Panc1 (cell line): ENCODE measurements at regions not wholly inside any gene's neighbourhood (a gene's known extent, or its start where the extent isn't known, plus 50 kb on each side); places are given as distances from the start of the nearest gene placed in this dataset.

ENCODE experiments used
- ATAC-seq: fragments of 200-7000 bp; cut with Tn5 transposase; 2 replicates; pipeline ENCODE4 v1.9.1; 2020; ENCODE audit warnings: mild to moderate bottlenecking, moderate library complexity
- BruUV-seq: library from RNA; stranded (reverse); fragments of 400-500 nt; replicated peaks from 2 replicates; lab custom pipeline; 2021; lab: Mats Ljungman, UMichigan
- CTCF ChIA-PET: fragments of 300-600 bp; sonication (Branson Sonifier 250); formaldehyde crosslinking; loops from one replicate; lab custom pipeline; 2022; ENCODE audit warnings: antibody characterized with exemption; lab: Charles Lee
- POLR2A ChIA-PET: fragments of 300-600 bp; sonication (Branson Sonifier 250); formaldehyde crosslinking; loops from one replicate; lab custom pipeline; 2022; ENCODE audit warnings: antibody characterized with exemption; lab: Charles Lee
- DNase-seq: peaks from one replicate; pipeline ENCODE4 v3.0.0-alpha.2; 2010; ENCODE audit warnings: low read depth, low spot score
- H3K27ac ChIP-seq: 2 replicates; pipeline ENCODE4 v1.5.1; 2011; ENCODE audit warnings: mild to moderate bottlenecking, low read length, inconsistent platforms
- H3K27me3 ChIP-seq: fragments of 200-500 bp; sonication (Bioruptor generic); 2 replicates; pipeline ENCODE4 v1.6.0; 2014; ENCODE audit warnings: low read length, inconsistent platforms; ENCODE audit not compliant: control insufficient read depth, insufficient read depth
- H3K36me3 ChIP-seq: fragments of 200-500 bp; sonication (Bioruptor generic); 2 replicates; pipeline ENCODE4 v1.5.1; 2014; ENCODE audit warnings: inconsistent platforms, mild to moderate bottlenecking, low read length, moderate library complexity; ENCODE audit not compliant: control insufficient read depth, insufficient read depth
- H3K4me1 ChIP-seq: 2 replicates; pipeline ENCODE4 v1.5.1; 2011; ENCODE audit warnings: inconsistent platforms, mild to moderate bottlenecking, low read length, moderate library complexity; ENCODE audit not compliant: control insufficient read depth, insufficient read depth
- H3K4me3 ChIP-seq, 2 experiments: 2 replicates each; pipeline ENCODE4 v1.5.1; 2011 to 2012; ENCODE audit warnings: low read depth in 2 of 2, low read length in 2 of 2, mild to moderate bottlenecking in 2 of 2, inconsistent platforms in 1 of 2, moderate library complexity in 1 of 2
- H3K9me3 ChIP-seq: fragments of 200-500 bp; sonication (Bioruptor generic); 2 replicates; pipeline ENCODE4 v1.5.1; 2014; ENCODE audit warnings: low read depth, mild to moderate bottlenecking, inconsistent platforms, low read length, moderate library complexity; ENCODE audit not compliant: control insufficient read depth, insufficient read depth
- POLR2AphosphoS5 ChIP-seq: IDR thresholded peaks from 2 replicates; pipeline ENCODE4 v1.6.1; 2012; ENCODE audit warnings: mild to moderate bottlenecking, low read depth, low read length, moderate library complexity
- SIN3A ChIP-seq: IDR thresholded peaks from 2 replicates; pipeline ENCODE4 v1.6.1; 2012; ENCODE audit warnings: low read depth, mild to moderate bottlenecking, low read length, moderate library complexity, borderline replicate concordance; ENCODE audit not compliant: insufficient read depth
- TCF7L2 ChIP-seq: IDR thresholded peaks from 2 replicates; pipeline ENCODE4 v1.6.1; 2011; ENCODE audit warnings: mild to moderate bottlenecking, low read depth, low read length, inconsistent platforms
- in situ Hi-C: cut with HindIII; loops from 2 replicates; pipeline ENCODE4 v1.10.0; 2016; ENCODE audit warnings: low sequenced_read_pairs, low pct_unique_long_range_greater_than_20kb
- intact Hi-C: fragments of 100-400 bp; cut with micrococcal nuclease; formaldehyde crosslinking; loops from one replicate; pipeline ENCODE4 v1.10.0; 2022; ENCODE audit not compliant: unreplicated experiment
- TF ChIP-seq, protein P1 (sequence below): fragments of 450-650 bp; IDR thresholded peaks from 2 replicates; pipeline ENCODE4 v1.5.1; 2017; ENCODE audit warnings: mild to moderate bottlenecking
- TF ChIP-seq, protein P2 (sequence below), 2 experiments: IDR thresholded peaks; 2 replicates each; pipeline ENCODE4 v1.6.1; 2011 to 2012; ENCODE audit warnings: low read depth in 2 of 2, control low read depth in 1 of 2, low read length in 1 of 2, mild to moderate bottlenecking in 1 of 2, moderate library complexity in 1 of 2; ENCODE audit not compliant: insufficient read depth in 1 of 2

DNA sequence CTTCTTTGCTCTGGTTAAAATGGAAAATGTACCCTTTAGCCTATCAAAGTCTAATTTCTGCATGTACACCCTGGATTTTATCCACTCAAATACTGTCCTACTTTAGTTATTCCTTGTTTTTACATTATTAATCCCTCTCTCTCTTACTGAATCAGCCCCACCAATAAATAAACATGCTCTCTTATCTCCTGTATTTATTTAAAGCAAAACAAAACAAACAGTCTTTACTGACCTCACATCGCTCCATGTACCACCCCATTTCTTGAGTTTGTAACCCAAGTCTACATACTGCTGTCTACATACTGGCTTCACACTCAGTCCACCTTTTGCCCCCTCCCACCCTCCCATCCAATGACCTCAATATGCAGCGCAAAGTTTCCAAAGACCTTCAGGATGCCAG lies 113.3 kb upstream of the RORA start:
- DNase-seq (no peak), ATAC-seq (no peak)
- TF ChIP-seq SIN3A (no peak), POLR2AphosphoS5 (no peak), TCF7L2 (no peak)
- TF ChIP-seq, protein P1, sequence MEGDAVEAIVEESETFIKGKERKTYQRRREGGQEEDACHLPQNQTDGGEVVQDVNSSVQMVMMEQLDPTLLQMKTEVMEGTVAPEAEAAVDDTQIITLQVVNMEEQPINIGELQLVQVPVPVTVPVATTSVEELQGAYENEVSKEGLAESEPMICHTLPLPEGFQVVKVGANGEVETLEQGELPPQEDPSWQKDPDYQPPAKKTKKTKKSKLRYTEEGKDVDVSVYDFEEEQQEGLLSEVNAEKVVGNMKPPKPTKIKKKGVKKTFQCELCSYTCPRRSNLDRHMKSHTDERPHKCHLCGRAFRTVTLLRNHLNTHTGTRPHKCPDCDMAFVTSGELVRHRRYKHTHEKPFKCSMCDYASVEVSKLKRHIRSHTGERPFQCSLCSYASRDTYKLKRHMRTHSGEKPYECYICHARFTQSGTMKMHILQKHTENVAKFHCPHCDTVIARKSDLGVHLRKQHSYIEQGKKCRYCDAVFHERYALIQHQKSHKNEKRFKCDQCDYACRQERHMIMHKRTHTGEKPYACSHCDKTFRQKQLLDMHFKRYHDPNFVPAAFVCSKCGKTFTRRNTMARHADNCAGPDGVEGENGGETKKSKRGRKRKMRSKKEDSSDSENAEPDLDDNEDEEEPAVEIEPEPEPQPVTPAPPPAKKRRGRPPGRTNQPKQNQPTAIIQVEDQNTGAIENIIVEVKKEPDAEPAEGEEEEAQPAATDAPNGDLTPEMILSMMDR: no peak
- TF ChIP-seq, protein P2, sequence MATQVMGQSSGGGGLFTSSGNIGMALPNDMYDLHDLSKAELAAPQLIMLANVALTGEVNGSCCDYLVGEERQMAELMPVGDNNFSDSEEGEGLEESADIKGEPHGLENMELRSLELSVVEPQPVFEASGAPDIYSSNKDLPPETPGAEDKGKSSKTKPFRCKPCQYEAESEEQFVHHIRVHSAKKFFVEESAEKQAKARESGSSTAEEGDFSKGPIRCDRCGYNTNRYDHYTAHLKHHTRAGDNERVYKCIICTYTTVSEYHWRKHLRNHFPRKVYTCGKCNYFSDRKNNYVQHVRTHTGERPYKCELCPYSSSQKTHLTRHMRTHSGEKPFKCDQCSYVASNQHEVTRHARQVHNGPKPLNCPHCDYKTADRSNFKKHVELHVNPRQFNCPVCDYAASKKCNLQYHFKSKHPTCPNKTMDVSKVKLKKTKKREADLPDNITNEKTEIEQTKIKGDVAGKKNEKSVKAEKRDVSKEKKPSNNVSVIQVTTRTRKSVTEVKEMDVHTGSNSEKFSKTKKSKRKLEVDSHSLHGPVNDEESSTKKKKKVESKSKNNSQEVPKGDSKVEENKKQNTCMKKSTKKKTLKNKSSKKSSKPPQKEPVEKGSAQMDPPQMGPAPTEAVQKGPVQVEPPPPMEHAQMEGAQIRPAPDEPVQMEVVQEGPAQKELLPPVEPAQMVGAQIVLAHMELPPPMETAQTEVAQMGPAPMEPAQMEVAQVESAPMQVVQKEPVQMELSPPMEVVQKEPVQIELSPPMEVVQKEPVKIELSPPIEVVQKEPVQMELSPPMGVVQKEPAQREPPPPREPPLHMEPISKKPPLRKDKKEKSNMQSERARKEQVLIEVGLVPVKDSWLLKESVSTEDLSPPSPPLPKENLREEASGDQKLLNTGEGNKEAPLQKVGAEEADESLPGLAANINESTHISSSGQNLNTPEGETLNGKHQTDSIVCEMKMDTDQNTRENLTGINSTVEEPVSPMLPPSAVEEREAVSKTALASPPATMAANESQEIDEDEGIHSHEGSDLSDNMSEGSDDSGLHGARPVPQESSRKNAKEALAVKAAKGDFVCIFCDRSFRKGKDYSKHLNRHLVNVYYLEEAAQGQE (IDR thresholded peaks at IDR 0.05; ENCODE audit: insufficient read depth in 1 of 2, low read depth in 2 of 2, low read length in 1 of 2): no peak
- Histone ChIP-seq H3K27ac (no peak overlapping the region), H3K27me3 (no peaks in the 10 kb centered on the region), H3K4me3 (no peak overlapping the region), H3K36me3 (no peaks in the 10 kb centered on the region), H3K4me1 (no peaks in the 10 kb centered on the region), H3K9me3 (0 out of 2 replicates have a peak, but pooled peaks cover 2% of the 10 kb centered on the region)
- CTCF ChIA-PET: no interaction called here
- in situ Hi-C loops (no loop called here), intact Hi-C loops (no loop called here)
- no TSS peak for BruUV-seq
- POLR2A ChIA-PET: no interaction called here

DNA sequence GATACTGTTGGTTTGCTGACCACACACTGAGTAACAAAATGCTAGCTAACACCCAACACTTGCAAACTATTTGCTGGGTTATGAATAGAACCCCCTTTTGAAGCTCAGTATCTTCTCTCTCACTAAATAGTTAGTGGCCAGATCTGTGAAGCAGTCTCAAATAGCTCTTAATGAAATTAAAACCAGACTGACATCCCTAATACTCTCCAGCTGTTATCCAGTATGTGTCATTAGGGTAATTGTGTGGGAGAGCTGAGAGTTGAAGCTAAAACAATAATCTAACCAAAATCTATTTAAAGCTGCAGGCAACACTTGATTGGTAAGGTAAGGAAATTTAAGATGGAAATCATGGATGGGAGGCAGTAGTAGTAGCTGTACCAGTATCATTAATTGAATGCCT lies 110.4 kb upstream of the RORA start:
- DNase-seq: no peak
- intact Hi-C loops (no loop called here), in situ Hi-C loops (no loop called here)
- ChIA-PET CTCF (no interaction called here), POLR2A (no interaction called here)
- no peaks in the 10 kb centered on the region for H3K27me3 ChIP-seq
- TF ChIP-seq SIN3A: no peak
- TF ChIP-seq, protein P2 (IDR thresholded peaks at IDR 0.05; ENCODE audit: insufficient read depth in 1 of 2, low read depth in 2 of 2, low read length in 1 of 2): no peak
- TF ChIP-seq POLR2AphosphoS5: no peak
- TF ChIP-seq TCF7L2: no peak
- TF ChIP-seq, protein P1: no peak
- 0 out of 2 replicates have a peak, but pooled peaks cover 2% of the 10 kb centered on the region for H3K9me3 ChIP-seq
- no peak overlapping the region for H3K4me3 ChIP-seq
- ATAC-seq: no peak
- H3K36me3 ChIP-seq: no peaks in the 10 kb centered on the region
- no TSS peak for BruUV-seq
- no peaks in the 10 kb centered on the region for H3K4me1 ChIP-seq
- no peak overlapping the region for H3K27ac ChIP-seq
